Stomach (tissue), 8 donors: ENCODE measurements at regions not wholly inside any gene's neighbourhood (a gene's known extent, or its start where the extent isn't known, plus 50 kb on each side); places are given as distances from the start of the nearest gene placed in this dataset.

Source experiments
- DNase-seq, 2 donors: peaks; one replicate each; pipeline versions ENCODE4 v3.0.0 to v3.0.0-alpha.2; 2013 to 2019
- H3K27ac ChIP-seq, 5 donors: fragments of 200-600 bp in 4 of 5; sonication (generic) in 4 of 5; one replicate each; pipeline ENCODE4 v1.5.1; 2013 to 2019; ENCODE audit warnings: mild to moderate bottlenecking in 1 of 5, moderate library complexity in 1 of 5
- H3K27me3 ChIP-seq, 3 donors: fragments of 200-600 bp; sonication (generic); one replicate each; pipeline ENCODE4 v1.5.1; 2017 to 2019; ENCODE audit warnings: mixed run types in 1 of 3
- H3K36me3 ChIP-seq, 4 donors: fragments of 200-600 bp; sonication (generic); 1 replicate in 3 of 4; 2 replicates in 1 of 4; pipeline ENCODE4 v1.5.1; 2016 to 2019
- H3K4me1 ChIP-seq, 4 donors: fragments of 200-600 bp; sonication (generic); one replicate each; pipeline ENCODE4 v1.5.1; 2016 to 2019
- H3K4me3 ChIP-seq, 4 donors: fragments of 200-600 bp; sonication (generic) in 3 of 4; one replicate each; pipeline ENCODE4 v1.5.1; 2016 to 2019; ENCODE audit warnings: mild to moderate bottlenecking in 1 of 4
- H3K9me3 ChIP-seq, 4 donors: fragments of 200-600 bp; sonication (generic); one replicate each; pipeline ENCODE4 v1.5.1; 2016 to 2019
- CTCF ChIP-seq, 7 experiments: fragments of 450-650 bp in 4 of 7; fragments of 200-600 bp in 3 of 7; sonication (generic) in 3 of 7; IDR thresholded peaks; one replicate each; pipeline ENCODE4 v1.5.1; 2016 to 2019; ENCODE audit warnings: antibody characterized with exemption in 7 of 7, control low read depth in 2 of 7, mild to moderate bottlenecking in 1 of 7
- EP300 ChIP-seq: sonication (generic); formaldehyde crosslinking; IDR thresholded peaks from one replicate; pipeline ENCODE4 v1.6.1; 2017; ENCODE audit warnings: antibody characterized with exemption
- POLR2A ChIP-seq, 4 donors: fragments of 450-650 bp; IDR thresholded peaks; one replicate each; pipeline ENCODE4 v1.6.1; 2016; ENCODE audit warnings: antibody characterized with exemption in 4 of 4, control low read depth in 2 of 4, mild to moderate bottlenecking in 1 of 4, moderate library complexity in 1 of 4
- POLR2AphosphoS5 ChIP-seq, 3 donors: sonication (generic); formaldehyde crosslinking; IDR thresholded peaks; one replicate each; pipeline ENCODE4 v1.6.1; 2016; ENCODE audit warnings: antibody characterized with exemption in 3 of 3
- WGBS, 5 donors: extraction: QIAGEN DNeasy Blood & Tissue Kit in 3 of 5; methylation state at CpG; one replicate each; pipeline versions ENCODE4 v1.1.5 to v1.1.7; 2013 to 2018; 5-methylcytosine and 5-hydroxymethylcytosine counted together
- intact Hi-C: fragments of 100-400 bp; cut with DNase I; formaldehyde crosslinking; loops from one replicate; pipeline ENCODE4 v1.15.1; 2023; ENCODE audit warnings: low total_unique reads
- donor health status: healthy with polysubstance abuse.
- donor health status: Bipolar disorder and iron deficiency.
- donor health status: healthy.

GRCh38 chr4:131635191-131635590 lies 1513.9 kb upstream of the PCDH10 start:
- Histone ChIP-seq H3K36me3 (no peaks in the 10 kb centered on the region), H3K27me3 (no peaks in the 10 kb centered on the region)
- TF ChIP-seq POLR2AphosphoS5 (IDR thresholded peaks at IDR 0.05) (no peak), POLR2A (IDR thresholded peaks at IDR 0.05) (no peak), CTCF (IDR thresholded peaks at IDR 0.05) (no peak), EP300 (no peak)

GRCh38 chr4:131638781-131639180 lies 1510.3 kb upstream of the PCDH10 start:
- Histone ChIP-seq H3K27ac (no peak overlapping the region), H3K27me3 (no peaks in the 10 kb centered on the region), H3K4me3 (no peak overlapping the region), H3K4me1 (no peaks in the 10 kb centered on the region), H3K36me3 (no peaks in the 10 kb centered on the region), H3K9me3 (peaks cover 0 to 17% (median 2%) of the 10 kb centered on the region in 4 donors)
- intact Hi-C loops, result no loop called here
- TF ChIP-seq POLR2A (IDR thresholded peaks at IDR 0.05) (no peak), CTCF (IDR thresholded peaks at IDR 0.05) (no peak), EP300 (no peak), POLR2AphosphoS5 (IDR thresholded peaks at IDR 0.05) (no peak)
- DNase-seq, result no peak
- 72 to 75% (median 74%) methylated on average over 2 of the region's 2 CpGs for WGBS, 5 donors

More at GRCh38 chr4:131635191-131635590, 1513.9 kb upstream of the PCDH10 start:
- Histone ChIP-seq H3K27ac (no peak overlapping the region), H3K4me3 (no peak overlapping the region), H3K9me3 (peaks cover 0 to 34% (median 7%) of the 10 kb centered on the region in 4 donors), H3K4me1 (no peaks in the 10 kb centered on the region)
- intact Hi-C loops, result no loop called here
- DNase-seq, result no peak

- Histone ChIP-seq H3K27me3 (no peaks in the 10 kb centered on the region), H3K4me1 (no peaks in the 10 kb centered on the region), H3K27ac (no peak overlapping the region), H3K9me3 (peaks cover 0 to 5% (median 2%) of the 10 kb centered on the region in 4 donors), H3K4me3 (no peak overlapping the region), H3K36me3 (no peaks in the 10 kb centered on the region)
- 16 to 56% (median 29%) methylated on average over 1 of the region's 1 CpG for WGBS, 5 donors
- intact Hi-C loops, result no loop called here
- peak in 1 of 2 donors; percentile 7 for DNase-seq
- TF ChIP-seq CTCF (IDR thresholded peaks at IDR 0.05) (no peak), EP300 (no peak), POLR2A (IDR thresholded peaks at IDR 0.05) (no peak), POLR2AphosphoS5 (IDR thresholded peaks at IDR 0.05) (no peak)
These were observed 1504.5 kb upstream of the PCDH10 start for GRCh38 chr4:131644619-131645018.

- no peaks in the 10 kb centered on the region for H3K9me3 ChIP-seq
- H3K27ac ChIP-seq, result no peak overlapping the region
- 87 to 91% (median 90%) methylated on average over 2 of the region's 2 CpGs for WGBS, 5 donors
- no peaks in the 10 kb centered on the region for H3K36me3 ChIP-seq
- H3K27me3 ChIP-seq, result no peaks in the 10 kb centered on the region
- no peak overlapping the region for H3K4me3 ChIP-seq
- DNase-seq, result no peak
- no peaks in the 10 kb centered on the region for H3K4me1 ChIP-seq
- TF ChIP-seq POLR2A (IDR thresholded peaks at IDR 0.05), result no peak
- no peak for TF ChIP-seq CTCF (IDR thresholded peaks at IDR 0.05)
- TF ChIP-seq POLR2AphosphoS5 (IDR thresholded peaks at IDR 0.05), result no peak
- TF ChIP-seq EP300, result no peak
- intact Hi-C loops, result no loop called here
These were observed 1499.9 kb upstream of the PCDH10 start for GRCh38 chr4:131649227-131649626.
